HEK293 (cell line): ENCODE measurements at regions not wholly inside any gene's neighbourhood (a gene's known extent, or its start where the extent isn't known, plus 50 kb on each side); places are given as distances from the start of the nearest gene placed in this dataset.

ENCODE experiments used
- CTCF ChIP-seq: fragments of 450-650 bp; formaldehyde crosslinking; IDR thresholded peaks from 2 replicates; pipeline ENCODE4 v1.5.1; 2016; ENCODE audit warnings: missing biosample characterization, missing genetic modification characterization
- ZNF658 ChIP-seq: fragments of 450-650 bp; formaldehyde crosslinking; IDR thresholded peaks from 2 replicates; pipeline ENCODE4; 2016; ENCODE audit warnings: missing biosample characterization, missing genetic modification characterization

GRCh38 chr5:8013948-8014710 is 145.2 kb downstream of the MTRR start:
- no peak for TF ChIP-seq ZNF658
- no peak for TF ChIP-seq CTCF (tag by site-specific recombination)
